ENCODE measurements at regions not wholly inside any gene's neighbourhood (a gene's known extent, or its start where the extent isn't known, plus 50 kb on each side); places are given as distances from the start of the nearest gene placed in this dataset.

GRCh38 chr1:157893686-157894085 is 52.1 kb upstream of the CD5L start:
- DNase-seq (ENCODE audit: low read depth, low spot score): no peak

- DNase-seq (ENCODE audit: low read depth, low spot score): no peak
Measured at GRCh38 chr1:157894613-157895165, 53.1 kb upstream of the CD5L start.

GRCh38 chr1:157910270-157910669 is 68.7 kb upstream of the CD5L start:
- DNase-seq (ENCODE audit: low read depth, low spot score): no peak

- DNase-seq (ENCODE audit: low read depth, low spot score): no peak
Measured at GRCh38 chr1:157915859-157916258, 74.3 kb upstream of the CD5L start.

GRCh38 chr1:157916887-157917570 is 75.4 kb upstream of the CD5L start:
- no peak for DNase-seq (ENCODE audit: low read depth, low spot score)

GRCh38 chr1:157920748-157921147 is 72.7 kb upstream of the KIRREL1 start:
- DNase-seq (ENCODE audit: low read depth, low spot score): no peak

- DNase-seq (ENCODE audit: low read depth, low spot score): no peak
Measured at GRCh38 chr1:157925419-157926166, 67.9 kb upstream of the KIRREL1 start.

GRCh38 chr1:157932069-157932468 is 61.4 kb upstream of the KIRREL1 start:
- DNase-seq (ENCODE audit: low read depth, low spot score): peak; percentile 4

GRCh38 chr1:157937744-157938143 is 55.7 kb upstream of the KIRREL1 start:
- DNase-seq (ENCODE audit: low read depth, low spot score): no peak

GRCh38 chr1:157941939-157942338 is 51.5 kb upstream of the KIRREL1 start:
- DNase-seq (ENCODE audit: low read depth, low spot score): no peak

Measured in astrocyte of the hippocampus (primary cell).